Lower leg skin (tissue), 3 donors: ENCODE measurements at regions not wholly inside any gene's neighbourhood (a gene's known extent, or its start where the extent isn't known, plus 50 kb on each side); places are given as distances from the start of the nearest gene placed in this dataset.

ENCODE experiments used
- POLR2A ChIP-seq, 2 donors: fragments of 450-650 bp; IDR thresholded peaks; one replicate each; pipeline ENCODE4 v1.6.1; 2016 to 2017; ENCODE audit warnings: antibody characterized with exemption in 2 of 2, mild to moderate bottlenecking in 1 of 2, moderate library complexity in 1 of 2
- TF ChIP-seq, protein P1 (sequence below), 3 donors: fragments of 450-650 bp; IDR thresholded peaks; one replicate each; pipeline ENCODE4 v1.5.1; 2016; ENCODE audit warnings: antibody characterized with exemption in 3 of 3, mild to moderate bottlenecking in 3 of 3, moderate library complexity in 2 of 3

DNA sequence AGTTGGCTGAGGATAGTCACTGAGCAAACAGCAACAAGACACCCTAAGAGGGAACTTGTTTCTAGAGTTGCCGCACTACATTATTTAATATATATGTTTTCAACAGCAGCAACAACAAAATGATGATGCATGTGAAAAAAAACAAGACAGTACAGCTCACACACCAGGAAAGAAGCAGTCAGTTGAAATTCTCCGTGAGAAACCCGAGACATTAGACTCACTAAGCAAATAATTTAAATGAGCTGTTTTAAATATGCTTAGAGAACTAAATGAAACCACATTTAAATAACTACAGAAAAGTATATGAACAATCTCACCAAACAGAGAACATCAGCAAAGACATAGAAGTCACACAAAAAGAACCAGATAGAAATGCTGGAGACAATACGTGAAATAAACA lies 426.3 kb upstream of the PFKP start:
- TF ChIP-seq, protein P1, sequence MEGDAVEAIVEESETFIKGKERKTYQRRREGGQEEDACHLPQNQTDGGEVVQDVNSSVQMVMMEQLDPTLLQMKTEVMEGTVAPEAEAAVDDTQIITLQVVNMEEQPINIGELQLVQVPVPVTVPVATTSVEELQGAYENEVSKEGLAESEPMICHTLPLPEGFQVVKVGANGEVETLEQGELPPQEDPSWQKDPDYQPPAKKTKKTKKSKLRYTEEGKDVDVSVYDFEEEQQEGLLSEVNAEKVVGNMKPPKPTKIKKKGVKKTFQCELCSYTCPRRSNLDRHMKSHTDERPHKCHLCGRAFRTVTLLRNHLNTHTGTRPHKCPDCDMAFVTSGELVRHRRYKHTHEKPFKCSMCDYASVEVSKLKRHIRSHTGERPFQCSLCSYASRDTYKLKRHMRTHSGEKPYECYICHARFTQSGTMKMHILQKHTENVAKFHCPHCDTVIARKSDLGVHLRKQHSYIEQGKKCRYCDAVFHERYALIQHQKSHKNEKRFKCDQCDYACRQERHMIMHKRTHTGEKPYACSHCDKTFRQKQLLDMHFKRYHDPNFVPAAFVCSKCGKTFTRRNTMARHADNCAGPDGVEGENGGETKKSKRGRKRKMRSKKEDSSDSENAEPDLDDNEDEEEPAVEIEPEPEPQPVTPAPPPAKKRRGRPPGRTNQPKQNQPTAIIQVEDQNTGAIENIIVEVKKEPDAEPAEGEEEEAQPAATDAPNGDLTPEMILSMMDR (IDR thresholded peaks at IDR 0.05), result no peak
- TF ChIP-seq POLR2A (IDR thresholded peaks at IDR 0.05), result no peak
